ENCODE measurements at regions not wholly inside any gene's neighbourhood (a gene's known extent, or its start where the extent isn't known, plus 50 kb on each side); places are given as distances from the start of the nearest gene placed in this dataset.
"Not testable (repeated sequence)": the region's sequence is repeated elsewhere in the genome, so short reads cannot be mapped to it uniquely, and the experiment has no call there.

DNA sequence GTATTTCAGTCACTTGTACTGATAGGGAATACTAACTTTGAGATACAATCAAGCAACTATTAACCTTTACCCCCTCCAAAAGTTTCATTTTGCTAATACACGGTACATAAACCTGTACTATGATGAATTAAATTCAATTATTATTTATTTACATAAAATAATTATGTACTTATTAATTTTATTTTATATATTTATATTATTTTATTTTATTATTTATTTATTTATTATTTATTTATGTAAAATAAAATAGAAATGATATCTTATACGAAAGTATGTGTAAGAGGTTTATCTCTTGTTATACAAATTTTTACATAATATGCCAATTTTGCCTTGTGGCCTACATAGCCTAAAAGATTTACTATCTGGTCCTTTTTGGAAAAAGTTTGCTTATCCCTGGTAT, 564.3 kb downstream of the SLITRK5 start:
- no peak for DNase-seq (ENCODE audit: low read depth)

- no peak for DNase-seq (ENCODE audit: low read depth)
Measured at GRCh38 chr13:88246239-88246638, 575.1 kb downstream of the SLITRK5 start.

DNA sequence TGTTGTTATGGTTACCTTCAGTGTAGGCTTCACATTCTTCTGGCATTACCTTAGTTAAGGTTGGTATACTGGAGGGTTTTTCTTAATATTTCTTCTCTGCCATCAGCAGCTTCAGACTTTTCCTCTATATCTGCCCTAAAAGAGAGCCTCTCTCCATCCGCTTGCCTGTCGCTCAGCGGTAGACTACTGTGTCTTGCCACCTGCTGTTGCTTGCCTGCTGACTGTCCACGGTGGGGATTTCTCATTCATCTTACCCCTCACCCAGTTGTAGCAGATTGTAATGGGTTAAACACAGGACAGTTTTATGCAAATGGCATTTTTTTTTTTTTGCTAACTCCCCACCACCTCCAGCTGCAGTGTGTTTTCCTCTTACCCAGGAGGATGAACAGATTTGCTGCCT, 577.2 kb downstream of the SLITRK5 start:
- DNase-seq (ENCODE audit: low read depth): no peak

DNA sequence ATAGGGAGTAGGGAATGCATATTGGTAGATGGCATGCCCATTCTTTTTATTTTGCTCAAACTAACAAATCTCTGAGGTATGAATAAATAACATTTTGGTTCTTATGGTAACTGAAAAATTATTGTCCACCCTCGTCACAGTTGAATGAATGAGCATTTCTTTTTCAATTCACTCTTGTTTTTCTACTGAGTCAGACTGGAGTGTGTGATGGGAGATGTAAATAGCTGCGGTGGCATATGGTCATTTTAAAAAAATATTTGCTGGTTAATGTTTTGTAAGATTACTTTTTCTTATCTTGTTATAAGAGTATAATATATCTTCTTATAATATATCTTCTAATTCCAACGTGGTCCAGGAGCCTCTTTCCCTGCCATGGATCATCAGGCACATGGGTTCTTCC, 586.5 kb downstream of the SLITRK5 start:
- DNase-seq (ENCODE audit: low read depth): no peak

- no peak for DNase-seq (ENCODE audit: low read depth)
Measured at GRCh38 chr13:88263808-88264207, 592.6 kb downstream of the SLITRK5 start.

GRCh38 chr13:88281841-88282240, 610.7 kb downstream of the SLITRK5 start:
- DNase-seq (ENCODE audit: low read depth): no peak

GRCh38 chr13:88285329-88285728, 614.2 kb downstream of the SLITRK5 start:
- DNase-seq (ENCODE audit: low read depth): no peak

GRCh38 chr13:88288326-88288725, 617.2 kb downstream of the SLITRK5 start:
- DNase-seq (ENCODE audit: low read depth): no peak

- not testable (repeated sequence) for DNase-seq (ENCODE audit: low read depth)
Measured at GRCh38 chr13:88291731-88292130, 620.6 kb downstream of the SLITRK5 start.

- DNase-seq (ENCODE audit: low read depth): no peak
Measured at GRCh38 chr13:88294368-88294767, 623.2 kb downstream of the SLITRK5 start.

GRCh38 chr13:88303157-88303556, 632.0 kb downstream of the SLITRK5 start:
- DNase-seq (ENCODE audit: low read depth): no peak

GRCh38 chr13:88303605-88304004, 632.4 kb downstream of the SLITRK5 start:
- DNase-seq (ENCODE audit: low read depth): no peak

DNA sequence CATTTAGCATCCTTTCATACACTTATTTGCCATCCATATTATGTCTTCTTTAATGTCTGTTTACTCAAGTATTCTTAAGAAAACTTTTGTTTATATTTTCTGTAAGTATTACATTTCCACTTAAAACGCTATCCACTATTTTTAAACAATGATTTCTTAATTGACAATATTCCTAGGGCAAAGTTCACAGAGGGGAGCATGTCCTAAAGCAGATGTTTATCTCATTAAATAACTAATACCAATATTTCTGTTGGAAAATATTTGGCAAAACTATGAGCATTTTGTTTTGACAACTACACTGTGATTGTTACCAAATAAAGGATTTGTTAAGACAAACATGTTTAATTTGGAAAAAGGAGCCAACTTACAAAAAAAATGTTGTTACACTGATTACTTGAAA, 643.3 kb downstream of the SLITRK5 start:
- DNase-seq (ENCODE audit: low read depth): no peak

DNA sequence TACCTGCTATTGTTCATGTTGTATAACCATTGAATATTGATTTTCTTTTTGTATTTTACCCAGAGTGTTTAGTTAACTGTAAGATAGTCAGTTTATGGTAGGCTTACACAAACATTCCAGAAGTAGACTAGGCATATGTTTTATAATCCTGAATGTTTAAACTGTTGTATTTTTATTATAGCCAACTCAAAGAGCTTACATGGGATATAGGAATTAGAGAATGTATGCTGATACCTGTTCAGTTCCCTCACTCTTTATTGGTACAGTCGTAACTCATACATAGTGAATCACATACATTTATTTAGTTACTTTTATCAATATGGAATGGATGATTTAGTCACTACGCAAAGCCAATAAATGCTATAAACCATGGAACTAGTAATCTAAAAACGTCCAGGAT, 657.9 kb downstream of the SLITRK5 start:
- DNase-seq (ENCODE audit: low read depth): no peak

- DNase-seq (ENCODE audit: low read depth): no peak
Measured at GRCh38 chr13:88339271-88339741, 668.1 kb downstream of the SLITRK5 start.

GRCh38 chr13:88345171-88345847, 674.1 kb downstream of the SLITRK5 start:
- no peak for DNase-seq (ENCODE audit: low read depth)

- DNase-seq (ENCODE audit: low read depth): no peak
Measured at GRCh38 chr13:88360761-88361160, 689.6 kb downstream of the SLITRK5 start.

GRCh38 chr13:88369866-88370265, 698.7 kb downstream of the SLITRK5 start:
- no peak for DNase-seq (ENCODE audit: low read depth)

DNA sequence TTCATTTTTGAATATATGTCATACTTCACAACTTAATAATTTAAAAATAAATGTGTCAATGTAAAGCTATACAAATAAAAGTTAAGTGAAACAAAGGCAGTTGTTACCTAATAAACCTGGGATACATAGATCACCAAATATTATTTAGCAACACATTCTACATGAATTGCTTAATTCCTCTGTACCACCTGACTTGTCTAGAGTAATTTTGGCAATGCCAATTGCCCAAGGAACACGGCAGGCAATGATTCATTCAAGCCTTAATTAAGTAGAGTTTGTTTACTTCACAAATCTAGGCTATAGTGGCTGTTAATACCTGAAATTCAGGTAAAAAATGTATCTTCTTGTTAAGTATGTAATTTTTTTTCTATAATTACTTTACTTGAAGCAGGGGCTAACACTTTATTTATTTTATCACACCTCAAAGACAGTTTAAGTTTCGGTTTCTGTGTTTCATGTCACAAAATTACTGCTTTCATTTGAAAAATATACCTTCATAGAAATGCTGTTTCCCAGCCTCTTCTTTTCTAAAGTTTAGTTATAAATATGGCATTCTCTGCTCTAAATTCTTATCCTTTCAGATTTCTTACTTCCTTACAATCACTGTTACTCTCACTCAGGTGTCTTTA, 705.7 kb downstream of the SLITRK5 start:
- DNase-seq (ENCODE audit: low read depth): no peak

GRCh38 chr13:88377852-88378251, 706.7 kb downstream of the SLITRK5 start:
- no peak for DNase-seq (ENCODE audit: low read depth)

DNA sequence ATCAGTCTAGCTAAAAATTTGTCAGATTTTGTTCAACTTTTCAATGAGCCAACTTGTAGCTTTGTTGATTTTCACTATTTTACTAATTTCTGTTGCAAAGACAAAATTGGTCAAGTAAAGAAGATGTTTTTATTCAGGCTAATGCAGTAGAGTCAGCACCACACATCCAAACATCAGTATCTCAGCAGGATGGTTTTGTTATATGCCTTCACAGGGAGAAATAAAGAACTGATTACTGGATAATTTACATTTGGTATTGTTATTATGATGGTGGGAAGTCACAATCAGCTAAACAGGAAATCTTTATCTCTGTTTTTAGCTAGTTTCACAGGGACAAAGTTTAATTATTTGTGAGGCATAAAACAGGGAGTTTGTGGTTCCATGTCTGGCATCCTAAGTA, 713.4 kb downstream of the SLITRK5 start:
- no peak for DNase-seq (ENCODE audit: low read depth)

GRCh38 chr13:88395804-88396203, 724.6 kb downstream of the SLITRK5 start:
- no peak for DNase-seq (ENCODE audit: low read depth)

DNA sequence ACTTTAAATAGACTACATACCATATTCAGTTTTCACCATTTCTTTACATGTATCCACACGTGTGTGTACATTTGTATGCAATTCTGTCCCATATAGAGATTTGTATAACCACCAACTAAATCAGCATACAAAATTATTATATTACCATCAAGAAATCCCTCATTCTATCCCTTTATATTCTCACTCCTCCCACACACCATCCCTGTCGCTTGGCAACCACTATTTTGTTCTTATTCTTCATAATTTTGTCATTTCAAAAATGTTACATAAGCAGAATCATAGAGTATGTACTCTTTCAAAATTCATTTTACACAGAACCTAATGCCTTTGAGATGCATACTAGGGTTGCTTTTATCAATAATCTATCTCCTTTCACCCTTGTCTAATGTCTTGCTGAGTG, 740.5 kb downstream of the SLITRK5 start:
- no peak for DNase-seq (ENCODE audit: low read depth)

- DNase-seq (ENCODE audit: low read depth): no peak
Measured at GRCh38 chr13:88417801-88418200, 746.6 kb downstream of the SLITRK5 start.

Measured in CMK (cell line).